SW 1271 (cell line): ENCODE measurements at regions not wholly inside any gene's neighbourhood (a gene's known extent, or its start where the extent isn't known, plus 50 kb on each side); places are given as distances from the start of the nearest gene placed in this dataset.
"Not testable (repeated sequence)": the region's sequence is repeated elsewhere in the genome, so short reads cannot be mapped to it uniquely, and the experiment has no call there.

Experiments used
- DNase-seq, 2 experiments: peaks; one replicate each; lab custom pipeline; 2025; lab: John Stamatoyannopoulos, UW

- DNase-seq, result no peak
Measured at GRCh38 chr7:81045491-81046030, 126.7 kb upstream of the SEMA3C start.

DNA sequence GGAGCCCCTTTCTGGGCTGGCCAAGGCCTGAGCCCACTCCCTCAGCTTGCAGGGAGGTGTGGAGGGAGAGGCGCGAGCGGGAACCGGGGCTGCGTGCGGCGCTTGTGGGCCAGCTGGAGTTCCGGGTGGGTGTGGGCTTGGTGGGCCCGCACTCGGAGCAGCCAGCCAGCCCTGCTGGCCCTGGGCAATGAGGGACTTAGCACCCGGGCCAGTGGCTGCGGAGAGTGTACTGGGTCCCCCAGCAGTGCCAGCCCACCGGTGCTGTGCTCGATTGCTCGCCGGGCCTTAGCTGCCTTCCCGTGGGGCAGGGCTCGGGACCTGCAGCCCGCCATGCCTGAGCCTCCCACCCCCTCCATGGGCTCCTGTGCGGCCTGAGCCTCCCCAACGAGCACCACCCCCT is 123.8 kb upstream of the SEMA3C start:
- DNase-seq, result not testable (repeated sequence)

DNA sequence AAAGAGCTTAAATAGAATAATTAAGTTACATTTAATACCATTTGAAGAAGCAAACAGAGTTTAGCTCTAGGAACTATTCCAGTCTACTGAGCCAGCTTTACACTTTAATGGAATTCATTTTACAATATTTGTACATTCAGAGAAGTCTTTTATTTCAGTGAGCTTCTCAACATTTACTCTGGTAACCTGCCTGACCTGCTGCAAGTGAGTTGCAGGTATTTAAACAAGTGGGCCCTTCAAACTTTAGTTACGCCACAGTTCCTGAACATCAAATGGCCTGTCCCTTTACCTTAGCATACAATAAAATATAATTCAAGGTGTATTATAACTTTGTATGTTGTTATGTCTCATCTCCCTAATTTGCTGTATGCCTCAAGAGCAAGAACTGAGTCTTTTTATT is 121.6 kb upstream of the SEMA3C start:
- DNase-seq, result no peak

DNA sequence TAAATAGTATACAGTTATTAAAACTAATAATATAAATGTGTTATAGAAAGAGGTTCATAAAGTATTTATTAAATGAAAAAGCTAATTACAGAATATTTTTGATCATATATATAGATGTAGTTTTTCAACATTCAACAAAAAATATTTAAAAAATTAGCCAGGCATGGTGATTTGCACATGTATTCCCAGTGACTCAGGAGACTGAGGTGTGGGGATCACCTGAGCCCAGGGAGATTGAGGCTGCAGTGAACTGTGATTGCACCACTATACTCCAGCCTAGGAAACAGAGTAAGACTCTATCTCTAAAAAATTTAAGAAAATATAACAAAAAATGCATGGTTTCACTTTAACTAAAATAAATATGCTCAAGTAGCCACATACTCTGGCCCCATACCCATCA is 118.0 kb upstream of the SEMA3C start:
- no peak for DNase-seq

- DNase-seq, result no peak
Measured at GRCh38 chr7:81036057-81036456, 117.2 kb upstream of the SEMA3C start.

GRCh38 chr7:81031996-81032395 is 113.1 kb upstream of the SEMA3C start:
- DNase-seq, result no peak

DNA sequence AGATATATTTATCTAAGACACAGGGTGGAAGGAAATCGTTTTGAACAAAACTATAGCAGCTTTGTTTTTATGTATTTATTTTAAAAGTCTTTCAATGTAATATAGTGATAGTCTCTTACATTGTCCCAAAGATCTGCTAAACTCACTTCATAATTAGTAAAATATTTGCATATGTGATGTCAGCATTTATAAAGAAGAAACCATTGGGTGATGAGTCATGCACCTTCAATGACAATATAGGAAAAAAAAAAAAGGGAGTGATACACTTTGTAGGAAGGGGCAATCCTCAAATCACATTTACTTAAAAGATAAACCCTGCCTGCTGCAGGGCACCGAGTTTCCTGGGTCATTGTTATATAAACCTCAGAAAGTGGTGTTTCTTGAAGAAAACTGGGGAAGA is 112.4 kb upstream of the SEMA3C start:
- DNase-seq, result no peak

DNA sequence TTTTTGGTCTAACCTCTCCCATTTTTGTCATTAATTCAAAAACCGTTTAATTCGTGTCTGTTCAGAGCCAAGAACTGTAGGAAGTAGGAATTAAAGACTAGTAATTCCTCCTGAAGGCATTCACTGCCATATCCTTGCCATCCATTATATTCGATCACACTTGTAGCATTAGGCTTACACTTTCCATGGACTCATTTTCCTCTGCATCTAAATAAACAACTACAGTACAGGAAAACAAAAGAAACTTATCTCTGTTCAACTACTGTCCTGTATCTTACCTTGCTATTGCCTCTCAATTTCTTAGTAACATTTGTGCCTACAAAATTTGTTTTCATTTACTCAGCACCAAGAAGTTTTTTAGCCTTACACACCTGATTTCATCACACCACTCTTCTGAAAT is 111.6 kb upstream of the SEMA3C start:
- DNase-seq, result no peak

DNA sequence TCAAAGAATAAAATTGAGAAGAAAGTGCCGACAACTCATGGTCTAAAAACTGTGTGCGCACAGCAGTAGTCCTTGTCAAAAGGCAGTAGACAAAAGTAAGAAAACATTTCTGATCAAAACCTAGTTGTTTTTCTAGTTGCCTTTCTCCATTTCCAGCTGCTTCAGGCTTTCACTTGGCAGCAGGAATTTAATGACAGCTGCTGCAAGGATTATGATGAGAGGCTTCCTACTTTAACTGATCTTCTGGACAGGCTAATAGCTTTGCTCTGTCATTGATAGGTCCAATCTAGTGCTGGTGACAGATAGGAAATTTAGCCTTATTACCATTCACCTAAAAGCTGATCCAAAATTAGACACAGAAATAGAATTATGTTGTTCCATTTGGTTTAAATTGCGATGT is 110.7 kb upstream of the SEMA3C start:
- DNase-seq, result no peak

- peak in 1 of 2 experiments; percentile 41 for DNase-seq
Measured at GRCh38 chr7:81025360-81025759, 106.5 kb upstream of the SEMA3C start.

GRCh38 chr7:81014908-81015307 is 96.1 kb upstream of the SEMA3C start:
- no peak for DNase-seq

DNA sequence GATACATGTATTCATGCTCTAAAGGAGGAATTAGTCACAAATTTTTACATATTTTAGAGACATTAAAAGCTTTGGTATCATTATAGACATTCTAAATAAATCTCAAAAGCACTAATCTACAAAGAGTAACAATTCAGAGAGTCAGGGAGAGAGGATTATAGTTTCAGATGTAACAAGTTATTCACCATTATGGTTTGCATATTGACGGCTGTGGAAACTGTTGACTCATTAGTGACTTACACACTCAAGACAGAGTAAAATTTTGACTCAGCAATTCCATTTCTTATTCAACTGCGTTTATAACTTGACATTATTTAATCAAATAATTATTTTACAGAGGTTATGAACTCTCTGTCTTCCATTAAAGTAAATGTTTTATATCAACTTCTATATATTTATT is 95.4 kb upstream of the SEMA3C start:
- DNase-seq, result no peak

GRCh38 chr7:81013083-81013817 is 94.4 kb upstream of the SEMA3C start:
- DNase-seq, result peak; percentile 9 to 66

DNA sequence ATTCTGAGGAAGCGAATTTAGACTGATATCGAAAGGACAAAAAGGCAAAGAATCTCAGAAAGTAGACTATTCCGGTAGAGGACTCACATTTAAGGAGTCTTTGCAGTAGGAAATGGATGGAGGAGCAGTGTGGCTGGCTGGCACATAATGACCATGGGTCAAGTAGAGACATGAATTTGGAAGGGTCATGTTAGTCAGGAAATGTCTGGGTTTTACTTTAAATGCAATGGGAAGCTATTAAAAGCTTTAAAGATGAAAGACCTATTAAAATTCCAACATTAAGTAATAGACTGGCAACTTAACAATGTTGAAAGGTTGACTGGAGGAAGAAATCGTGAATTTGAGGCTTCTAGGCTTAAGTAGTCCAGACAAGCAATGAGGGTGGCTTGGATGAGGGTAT is 90.0 kb upstream of the SEMA3C start:
- no peak for DNase-seq

GRCh38 chr7:81007051-81007450 is 88.2 kb upstream of the SEMA3C start:
- no peak for DNase-seq

- no peak for DNase-seq
Measured at GRCh38 chr7:81005254-81005653, 86.4 kb upstream of the SEMA3C start.

DNA sequence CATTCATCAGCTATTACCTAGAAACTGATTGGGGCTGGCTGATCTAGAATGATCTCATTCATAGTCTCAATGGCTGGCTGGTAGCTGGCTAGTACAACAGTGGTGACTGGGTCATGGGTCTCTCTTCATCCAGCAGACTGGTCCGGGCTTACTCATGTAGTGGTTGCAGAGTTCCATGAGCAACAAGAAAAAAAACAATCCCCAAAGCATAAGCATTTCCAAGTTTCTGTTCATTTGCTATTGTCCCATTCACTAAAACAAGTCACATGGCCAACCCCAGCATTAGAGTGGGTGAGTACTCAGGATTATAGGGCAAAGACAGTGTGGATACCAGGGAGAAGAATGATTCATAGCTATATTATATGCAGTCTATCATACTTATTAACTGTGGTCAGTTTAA is 85.2 kb upstream of the SEMA3C start:
- DNase-seq, result no peak

GRCh38 chr7:81003326-81003725 is 84.5 kb upstream of the SEMA3C start:
- no peak for DNase-seq

DNA sequence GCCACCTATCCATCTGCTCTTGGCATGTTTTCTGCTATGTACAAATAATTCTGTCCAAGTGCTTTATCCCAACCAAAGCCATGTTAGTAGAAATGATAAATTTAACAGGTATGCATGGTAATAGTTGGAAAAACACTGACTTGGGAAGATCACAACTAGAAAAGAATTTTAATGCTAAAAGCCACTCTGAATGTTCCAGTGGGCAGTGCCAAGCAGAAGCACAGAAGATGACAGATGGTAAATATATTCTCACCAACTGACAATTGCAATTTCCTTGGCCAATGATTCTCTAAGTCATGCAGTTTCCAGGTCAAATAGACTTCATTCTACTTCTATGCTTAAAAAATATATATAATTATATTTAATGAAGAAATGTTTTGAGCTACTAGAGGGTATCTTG is 83.6 kb upstream of the SEMA3C start:
- DNase-seq, result no peak

- no peak for DNase-seq
Measured at GRCh38 chr7:80999771-81000170, 80.9 kb upstream of the SEMA3C start.

DNA sequence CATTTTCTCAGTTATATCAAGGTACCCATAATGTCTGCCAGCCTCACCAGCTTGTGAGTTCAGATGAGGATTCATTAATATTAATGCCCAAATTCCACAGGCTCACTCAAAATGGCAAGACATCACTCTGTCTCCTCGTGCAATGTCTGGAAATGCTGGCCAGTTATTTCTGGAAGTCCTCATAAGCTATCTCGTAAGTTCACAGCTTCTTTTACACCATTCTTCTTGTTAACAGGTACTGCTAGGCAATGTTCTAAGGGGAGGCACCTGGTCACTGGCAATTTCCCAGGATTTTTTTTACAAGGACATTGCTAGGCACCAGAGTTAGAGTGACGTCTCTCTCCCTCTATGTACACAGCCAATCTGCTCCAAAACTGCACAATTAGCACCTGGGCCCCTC is 80.2 kb upstream of the SEMA3C start:
- no peak for DNase-seq

- DNase-seq, result no peak
Measured at GRCh38 chr7:80997841-80998240, 79.0 kb upstream of the SEMA3C start.

DNA sequence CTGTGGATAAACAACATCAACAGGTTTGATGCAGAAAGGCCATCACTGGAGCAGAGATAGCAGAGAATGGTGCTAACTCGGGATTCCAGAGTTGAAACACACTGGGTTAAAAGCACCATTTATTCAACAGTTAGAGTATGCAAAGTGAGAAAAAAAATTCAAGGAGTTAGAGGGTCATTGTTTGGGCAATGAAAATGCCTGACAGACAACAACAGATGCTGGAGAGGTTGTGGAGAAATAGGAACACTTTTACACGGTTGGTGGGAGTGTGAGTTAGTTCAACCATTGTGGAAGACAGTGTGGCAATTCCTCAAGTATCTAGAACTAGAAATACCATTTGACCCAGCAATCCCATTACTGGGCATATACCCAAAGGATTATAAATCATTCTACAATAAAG is 77.4 kb upstream of the SEMA3C start:
- DNase-seq, result not testable (repeated sequence)

- no peak for DNase-seq
Measured at GRCh38 chr7:80991654-80992053, 72.8 kb upstream of the SEMA3C start.
